ENCODE measurements at regions not wholly inside any gene's neighbourhood (a gene's known extent, or its start where the extent isn't known, plus 50 kb on each side); places are given as distances from the start of the nearest gene placed in this dataset.

DNA sequence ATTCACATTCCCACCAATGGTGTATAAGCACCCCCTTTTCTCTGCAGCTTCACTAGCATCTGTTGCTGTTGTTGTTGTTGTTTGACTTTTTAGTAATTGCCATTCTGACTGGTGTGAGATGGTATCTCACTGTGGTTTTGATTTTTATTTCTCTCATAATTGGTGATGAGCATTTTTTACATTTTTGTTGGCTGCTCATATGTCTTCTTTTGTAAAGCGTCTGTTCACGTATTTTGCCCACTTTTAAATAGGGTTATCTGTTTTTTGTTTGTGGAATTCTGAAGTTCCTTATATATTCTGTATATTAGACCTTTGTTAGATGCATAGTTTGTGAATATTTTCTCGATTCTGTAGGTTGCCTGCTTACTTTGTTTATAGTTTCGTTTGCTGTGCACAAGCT is 278.4 kb upstream of the TNP1 start:
- Histone ChIP-seq H3K4me1 (ENCODE audit: control insufficient read depth, insufficient read depth, low read length) (no peaks in the 10 kb centered on the region), H3K36me3 (ENCODE audit: control insufficient read depth, insufficient read depth, low read length) (no peaks in the 10 kb centered on the region), H3K27me3 (ENCODE audit: control insufficient read depth, insufficient read depth, low read length) (no peaks in the 10 kb centered on the region), H3K4me3 (ENCODE audit: low read length) (no peak overlapping the region), H3K27ac (ENCODE audit: low read length) (no peak overlapping the region), H3K9me3 (replicated peaks; ENCODE audit: control insufficient read depth, low read depth, low read length) (peaks cover 27% of the 10 kb centered on the region)
- no peak for DNase-seq
- WGBS (ENCODE audit: insufficient coverage): no CpG with 5 or more reads among the region's 4 CpGs

DNA sequence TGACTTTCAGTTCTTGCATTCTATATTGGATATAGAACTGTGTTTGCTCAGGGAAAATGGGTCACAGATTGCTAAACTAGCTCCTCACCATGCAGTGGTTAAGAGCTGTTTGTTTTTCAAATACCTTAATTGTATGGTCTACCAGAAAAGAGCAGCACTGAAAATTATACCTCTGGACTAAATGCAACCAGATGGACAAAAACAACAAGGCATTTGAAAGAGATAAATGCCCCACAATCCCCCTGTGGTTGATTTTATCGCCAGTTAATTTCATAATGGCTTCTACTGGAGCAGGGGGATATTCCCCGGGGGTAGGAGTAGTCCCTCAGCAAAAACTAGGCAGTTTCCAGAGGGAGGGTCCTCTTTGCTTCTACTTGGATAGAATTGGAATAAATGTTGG is 267.9 kb upstream of the TNP1 start:
- no peaks in the 10 kb centered on the region for H3K4me1 ChIP-seq (ENCODE audit: control insufficient read depth, insufficient read depth, low read length)
- H3K36me3 ChIP-seq (ENCODE audit: control insufficient read depth, insufficient read depth, low read length): no peaks in the 10 kb centered on the region
- no peaks in the 10 kb centered on the region for H3K27me3 ChIP-seq (ENCODE audit: control insufficient read depth, insufficient read depth, low read length)
- DNase-seq: no peak
- H3K9me3 ChIP-seq (replicated peaks; ENCODE audit: control insufficient read depth, low read depth, low read length): no peaks in the 10 kb centered on the region
- no peak overlapping the region for H3K27ac ChIP-seq (ENCODE audit: low read length)
- no peak overlapping the region for H3K4me3 ChIP-seq (ENCODE audit: low read length)
- 83% methylated on average over 1 of the region's 2 CpGs for WGBS (ENCODE audit: insufficient coverage)

DNA sequence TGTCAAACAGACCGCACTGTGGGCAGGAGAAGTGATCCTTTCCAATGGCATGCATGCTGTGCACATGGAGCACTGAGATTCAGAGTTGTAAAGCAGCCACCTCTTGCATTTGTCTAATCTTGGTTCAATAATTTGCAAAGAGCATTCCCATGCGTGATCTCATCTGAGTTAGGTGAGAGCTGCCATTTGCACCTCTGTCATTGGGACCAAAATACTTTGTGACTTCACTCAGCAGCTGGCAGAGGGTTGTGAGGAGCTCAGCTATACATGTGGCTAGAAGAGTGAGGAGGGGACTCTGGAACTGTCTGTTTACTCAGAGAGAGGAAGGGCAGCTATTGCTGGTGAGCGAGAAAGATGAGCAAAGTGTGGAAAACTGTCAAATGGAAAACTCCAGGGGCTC is 265.1 kb upstream of the TNP1 start:
- Histone ChIP-seq H3K4me1 (ENCODE audit: control insufficient read depth, insufficient read depth, low read length) (no peaks in the 10 kb centered on the region), H3K27ac (ENCODE audit: low read length) (no peak overlapping the region), H3K4me3 (ENCODE audit: low read length) (no peak overlapping the region), H3K36me3 (ENCODE audit: control insufficient read depth, insufficient read depth, low read length) (no peaks in the 10 kb centered on the region), H3K9me3 (replicated peaks; ENCODE audit: control insufficient read depth, low read depth, low read length) (no peaks in the 10 kb centered on the region), H3K27me3 (ENCODE audit: control insufficient read depth, insufficient read depth, low read length) (no peaks in the 10 kb centered on the region)
- WGBS (ENCODE audit: insufficient coverage): 89% methylated on average over 3 of the region's 3 CpGs
- DNase-seq: peak; percentile 56

DNA sequence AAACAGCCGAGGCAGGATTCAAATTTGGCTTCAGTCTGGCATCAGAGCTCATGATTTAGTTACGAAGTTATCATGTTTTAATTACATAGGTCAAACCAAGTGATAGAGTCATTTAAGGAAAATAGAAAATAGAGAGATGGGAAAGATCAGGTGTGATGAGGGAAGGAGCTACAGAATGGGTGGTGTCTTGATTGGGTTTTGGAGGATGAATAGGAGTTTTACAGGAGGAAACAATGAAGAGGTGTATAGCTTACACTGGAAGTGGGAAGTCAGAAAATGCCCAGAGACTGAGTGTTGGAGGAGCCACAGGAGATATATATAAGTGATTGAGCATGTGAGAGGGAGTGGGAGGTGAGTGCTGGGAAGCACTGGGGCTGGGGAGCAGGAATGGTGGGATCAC is 264.2 kb upstream of the TNP1 start:
- no peak overlapping the region for H3K4me3 ChIP-seq (ENCODE audit: low read length)
- WGBS (ENCODE audit: insufficient coverage): 100% methylated on average over 1 of the region's 2 CpGs
- no peak overlapping the region for H3K27ac ChIP-seq (ENCODE audit: low read length)
- no peak for DNase-seq
- H3K27me3 ChIP-seq (ENCODE audit: control insufficient read depth, insufficient read depth, low read length): no peaks in the 10 kb centered on the region
- no peaks in the 10 kb centered on the region for H3K36me3 ChIP-seq (ENCODE audit: control insufficient read depth, insufficient read depth, low read length)
- H3K4me1 ChIP-seq (ENCODE audit: control insufficient read depth, insufficient read depth, low read length): no peaks in the 10 kb centered on the region
- no peaks in the 10 kb centered on the region for H3K9me3 ChIP-seq (replicated peaks; ENCODE audit: control insufficient read depth, low read depth, low read length)

DNA sequence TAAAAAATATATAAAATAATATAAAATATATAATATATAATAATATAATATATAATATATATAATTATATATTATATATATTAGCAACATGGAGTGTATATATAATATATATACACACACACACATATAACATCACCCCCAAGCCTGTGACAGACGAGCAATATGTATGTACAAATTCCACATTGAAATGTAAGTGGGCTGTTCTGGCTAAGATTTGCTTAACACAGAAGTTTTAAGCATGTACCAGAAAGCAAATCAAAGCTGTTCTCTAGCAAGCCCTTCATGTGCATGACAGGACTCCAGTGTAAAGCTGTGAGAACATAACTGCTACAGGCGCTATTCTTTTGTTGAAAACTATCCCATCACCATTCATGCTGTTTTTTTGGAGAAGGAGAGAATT is 261.7 kb upstream of the TNP1 start:
- Histone ChIP-seq H3K27ac (ENCODE audit: low read length) (no peak overlapping the region), H3K36me3 (ENCODE audit: control insufficient read depth, insufficient read depth, low read length) (no peaks in the 10 kb centered on the region), H3K27me3 (ENCODE audit: control insufficient read depth, insufficient read depth, low read length) (no peaks in the 10 kb centered on the region), H3K9me3 (replicated peaks; ENCODE audit: control insufficient read depth, low read depth, low read length) (no peaks in the 10 kb centered on the region), H3K4me3 (ENCODE audit: low read length) (no peak overlapping the region), H3K4me1 (ENCODE audit: control insufficient read depth, insufficient read depth, low read length) (no peaks in the 10 kb centered on the region)
- WGBS (ENCODE audit: insufficient coverage): no CpG with 5 or more reads among the region's 2 CpGs
- DNase-seq: no peak

DNA sequence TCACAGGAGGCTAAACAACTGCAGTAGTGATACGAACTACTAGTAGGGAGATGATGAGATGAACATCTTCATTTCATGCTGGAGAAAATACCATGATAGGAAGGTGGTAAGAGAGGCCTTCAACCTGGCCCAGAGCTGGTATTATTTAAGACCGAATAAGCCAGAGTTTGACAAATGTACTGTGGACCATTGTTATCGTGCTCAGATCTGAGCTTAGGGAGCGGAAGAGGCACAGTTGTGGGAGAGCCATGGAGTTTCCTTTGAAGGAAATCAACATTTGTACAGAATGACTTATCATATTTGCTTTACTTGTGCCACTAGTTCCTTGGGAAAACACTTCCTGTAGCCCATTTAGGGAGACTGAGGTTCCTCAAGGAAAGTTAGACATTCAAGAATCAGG is 260.6 kb upstream of the TNP1 start:
- no peak overlapping the region for H3K27ac ChIP-seq (ENCODE audit: low read length)
- DNase-seq: no peak
- H3K4me1 ChIP-seq (ENCODE audit: control insufficient read depth, insufficient read depth, low read length): no peaks in the 10 kb centered on the region
- 80% methylated on average over 2 of the region's 4 CpGs for WGBS (ENCODE audit: insufficient coverage)
- no peaks in the 10 kb centered on the region for H3K9me3 ChIP-seq (replicated peaks; ENCODE audit: control insufficient read depth, low read depth, low read length)
- H3K4me3 ChIP-seq (ENCODE audit: low read length): no peak overlapping the region
- H3K36me3 ChIP-seq (ENCODE audit: control insufficient read depth, insufficient read depth, low read length): no peaks in the 10 kb centered on the region
- H3K27me3 ChIP-seq (ENCODE audit: control insufficient read depth, insufficient read depth, low read length): no peaks in the 10 kb centered on the region

GRCh38 chr2:217118559-217119284 is 258.9 kb upstream of the TNP1 start:
- Histone ChIP-seq H3K4me3 (ENCODE audit: low read length) (no peak overlapping the region), H3K27ac (ENCODE audit: low read length) (no peak overlapping the region), H3K9me3 (replicated peaks; ENCODE audit: control insufficient read depth, low read depth, low read length) (no peaks in the 10 kb centered on the region), H3K27me3 (ENCODE audit: control insufficient read depth, insufficient read depth, low read length) (no peaks in the 10 kb centered on the region), H3K4me1 (ENCODE audit: control insufficient read depth, insufficient read depth, low read length) (no peaks in the 10 kb centered on the region), H3K36me3 (ENCODE audit: control insufficient read depth, insufficient read depth, low read length) (no peaks in the 10 kb centered on the region)
- peak; percentile 30 for DNase-seq
- 76% methylated on average over 4 of the region's 7 CpGs for WGBS (ENCODE audit: insufficient coverage)

- no CpG with 5 or more reads among the region's 1 CpG for WGBS (ENCODE audit: insufficient coverage)
- H3K4me3 ChIP-seq (ENCODE audit: low read length): no peak overlapping the region
These were observed 257.7 kb upstream of the TNP1 start for GRCh38 chr2:217117523-217117922.

GRCh38 chr2:217116610-217117009 is 256.7 kb upstream of the TNP1 start:
- DNase-seq: no peak
- Histone ChIP-seq H3K27me3 (ENCODE audit: control insufficient read depth, insufficient read depth, low read length) (no peaks in the 10 kb centered on the region), H3K9me3 (replicated peaks; ENCODE audit: control insufficient read depth, low read depth, low read length) (no peaks in the 10 kb centered on the region), H3K27ac (ENCODE audit: low read length) (no peak overlapping the region), H3K4me3 (ENCODE audit: low read length) (no peak overlapping the region), H3K36me3 (ENCODE audit: control insufficient read depth, insufficient read depth, low read length) (no peaks in the 10 kb centered on the region), H3K4me1 (ENCODE audit: control insufficient read depth, insufficient read depth, low read length) (no peaks in the 10 kb centered on the region)
- no CpG with 5 or more reads among the region's 1 CpG for WGBS (ENCODE audit: insufficient coverage)

More at GRCh38 chr2:217117523-217117922, 257.7 kb upstream of the TNP1 start:
- H3K27ac ChIP-seq (ENCODE audit: low read length): no peak overlapping the region
- H3K27me3 ChIP-seq (ENCODE audit: control insufficient read depth, insufficient read depth, low read length): no peaks in the 10 kb centered on the region
- H3K4me1 ChIP-seq (ENCODE audit: control insufficient read depth, insufficient read depth, low read length): no peaks in the 10 kb centered on the region
- no peaks in the 10 kb centered on the region for H3K36me3 ChIP-seq (ENCODE audit: control insufficient read depth, insufficient read depth, low read length)
- DNase-seq: no peak
- H3K9me3 ChIP-seq (replicated peaks; ENCODE audit: control insufficient read depth, low read depth, low read length): no peaks in the 10 kb centered on the region

- Histone ChIP-seq H3K27me3 (ENCODE audit: control insufficient read depth, insufficient read depth, low read length) (no peaks in the 10 kb centered on the region), H3K27ac (ENCODE audit: low read length) (no peak overlapping the region), H3K9me3 (replicated peaks; ENCODE audit: control insufficient read depth, low read depth, low read length) (no peaks in the 10 kb centered on the region), H3K4me3 (ENCODE audit: low read length) (no peak overlapping the region), H3K36me3 (ENCODE audit: control insufficient read depth, insufficient read depth, low read length) (no peaks in the 10 kb centered on the region), H3K4me1 (ENCODE audit: control insufficient read depth, insufficient read depth, low read length) (no peaks in the 10 kb centered on the region)
- 84% methylated on average over 3 of the region's 6 CpGs for WGBS (ENCODE audit: insufficient coverage)
- DNase-seq: no peak
These were observed 254.3 kb upstream of the TNP1 start for GRCh38 chr2:217114117-217114516.

DNA sequence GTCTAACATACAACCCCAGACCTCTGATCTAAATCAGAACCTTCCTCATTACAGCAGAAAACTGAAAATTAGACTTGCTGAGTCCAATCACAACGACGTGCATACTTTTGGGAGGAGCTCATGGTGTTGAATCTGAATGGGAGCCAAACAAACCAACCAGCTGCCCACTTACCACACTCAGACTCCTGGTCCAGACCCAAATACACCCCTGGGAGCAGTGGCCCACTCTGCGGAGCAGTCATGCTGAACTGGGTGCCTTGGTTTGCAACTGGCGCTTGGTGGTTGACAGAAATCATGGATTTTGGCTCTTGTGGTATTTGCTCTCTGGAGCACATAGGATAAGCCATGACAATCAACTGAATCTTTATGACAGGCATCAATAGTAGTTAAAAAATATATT is 253.6 kb upstream of the TNP1 start:
- H3K27me3 ChIP-seq (ENCODE audit: control insufficient read depth, insufficient read depth, low read length): no peaks in the 10 kb centered on the region
- no peaks in the 10 kb centered on the region for H3K9me3 ChIP-seq (replicated peaks; ENCODE audit: control insufficient read depth, low read depth, low read length)
- H3K27ac ChIP-seq (ENCODE audit: low read length): no peak overlapping the region
- WGBS (ENCODE audit: insufficient coverage): 100% methylated on average over 1 of the region's 4 CpGs
- no peaks in the 10 kb centered on the region for H3K36me3 ChIP-seq (ENCODE audit: control insufficient read depth, insufficient read depth, low read length)
- no peaks in the 10 kb centered on the region for H3K4me1 ChIP-seq (ENCODE audit: control insufficient read depth, insufficient read depth, low read length)
- H3K4me3 ChIP-seq (ENCODE audit: low read length): no peak overlapping the region
- DNase-seq: no peak

Data from muscle of leg (tissue), 3 donors.